ENCODE measurements at regions not wholly inside any gene's neighbourhood (a gene's known extent, or its start where the extent isn't known, plus 50 kb on each side); places are given as distances from the start of the nearest gene placed in this dataset.
"Not testable (repeated sequence)": the region's sequence is repeated elsewhere in the genome, so short reads cannot be mapped to it uniquely, and the experiment has no call there.

DNA sequence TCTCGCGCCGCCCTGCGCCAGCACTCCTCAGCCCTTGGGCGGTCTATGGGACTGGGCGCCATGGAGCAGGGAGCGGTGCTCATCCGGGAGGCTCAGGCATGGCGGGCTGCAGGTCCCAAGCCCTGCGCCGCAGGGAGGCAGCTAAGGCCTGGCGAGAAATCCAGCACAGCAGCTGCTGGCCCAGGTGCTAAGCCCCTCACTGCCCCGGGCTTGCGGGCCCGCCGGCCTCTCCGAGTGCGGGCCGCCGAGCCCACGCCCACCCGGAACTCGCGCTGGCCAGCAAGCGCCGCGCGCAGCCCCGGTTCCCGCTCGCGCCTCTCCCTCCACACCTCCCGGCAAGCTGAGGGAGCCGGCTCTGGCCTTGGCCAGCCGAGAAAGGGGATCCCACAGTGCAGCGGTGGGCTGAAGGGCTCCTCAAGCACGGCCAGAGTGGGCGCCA, 1517.2 kb downstream of the GRIK2 start:
- H3K9me3 Mint-ChIP-seq; H3K27ac Mint-ChIP-seq; H3K4me1 Mint-ChIP-seq; DNase-seq; intact Hi-C loops (cut with micrococcal nuclease); H3K27me3 Mint-ChIP-seq; H3K36me3 Mint-ChIP-seq (ENCODE audit: low read depth); H3K4me3 Mint-ChIP-seq: not testable (repeated sequence)

DNA sequence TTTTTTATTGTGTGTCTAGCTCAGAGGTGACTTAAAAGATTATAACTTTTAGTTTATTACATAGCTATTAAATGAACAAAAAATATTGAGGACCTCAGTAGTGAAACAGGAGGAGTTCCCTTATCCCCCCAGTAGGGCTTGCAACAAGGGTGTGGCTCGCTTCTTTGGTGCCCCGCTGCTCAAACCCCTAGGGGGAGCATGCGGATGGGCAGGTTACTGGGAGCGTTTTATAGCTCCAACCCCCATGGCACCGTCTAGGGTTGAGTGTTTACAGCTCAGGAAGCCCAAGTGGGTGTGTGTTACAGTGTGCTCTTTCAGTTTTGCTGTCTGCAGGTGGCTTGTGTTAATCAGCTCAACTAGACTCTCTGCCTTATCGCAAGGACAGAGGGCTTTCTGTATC, 1513.7 kb downstream of the GRIK2 start:
- Mint-ChIP-seq H3K27me3 (no peaks in the 10 kb centered on the region), H3K4me3 (no peak overlapping the region), H3K9me3 (peaks cover 8% of the 10 kb centered on the region), H3K27ac (no peak overlapping the region), H3K4me1 (no peaks in the 10 kb centered on the region), H3K36me3 (ENCODE audit: low read depth) (no peaks in the 10 kb centered on the region)
- intact Hi-C loops (cut with micrococcal nuclease) = no loop called here
- no peak for DNase-seq

DNA sequence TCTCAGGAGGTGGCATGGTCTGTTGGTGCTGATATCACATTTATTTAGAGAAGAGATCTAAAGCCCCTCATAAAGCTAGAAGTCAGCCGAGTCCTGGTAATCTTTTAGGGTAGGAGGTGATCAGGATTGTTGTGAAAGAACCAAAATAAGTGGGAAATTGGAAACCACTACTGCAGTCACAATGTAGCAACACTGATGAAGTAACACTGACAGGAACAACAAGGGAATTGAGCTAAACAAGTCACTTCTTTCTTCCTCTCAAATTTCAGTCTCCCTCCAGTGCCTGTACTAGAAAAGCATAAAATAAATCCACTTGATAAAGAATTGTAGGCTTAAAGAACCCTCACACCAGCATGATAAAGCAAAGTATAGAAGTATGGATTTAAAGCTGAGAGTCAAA, 1509.0 kb downstream of the GRIK2 start:
- DNase-seq = no peak
- Mint-ChIP-seq H3K9me3 (peaks cover 6% of the 10 kb centered on the region), H3K36me3 (ENCODE audit: low read depth) (no peaks in the 10 kb centered on the region), H3K27me3 (no peaks in the 10 kb centered on the region), H3K4me1 (no peaks in the 10 kb centered on the region), H3K27ac (no peak overlapping the region), H3K4me3 (no peak overlapping the region)
- intact Hi-C loops (cut with micrococcal nuclease) = no loop called here

DNA sequence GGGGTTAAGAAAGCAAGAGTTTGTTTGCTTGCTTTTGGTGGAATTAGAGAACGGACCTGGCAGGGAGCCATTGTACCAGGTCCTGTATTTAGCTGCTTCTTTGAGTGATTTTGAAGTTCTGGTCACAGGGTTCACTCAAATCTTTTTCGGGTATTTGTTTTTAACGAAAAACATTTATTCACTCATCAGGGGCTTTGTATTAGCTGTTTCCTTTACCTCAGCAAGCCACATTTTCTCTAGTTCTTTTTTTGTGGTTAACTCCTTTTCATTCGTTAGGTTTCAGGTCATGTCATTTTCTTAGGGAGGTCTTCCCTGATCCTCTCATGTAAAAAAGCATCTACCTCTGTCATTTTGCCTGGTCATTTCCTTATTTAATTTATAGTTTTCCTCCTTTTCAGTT, 1502.2 kb downstream of the GRIK2 start:
- intact Hi-C loops (cut with micrococcal nuclease) = no loop called here
- H3K27ac Mint-ChIP-seq = no peak overlapping the region
- no peak for DNase-seq

GRCh38 chr6:102885165-102885564, 1491.7 kb downstream of the GRIK2 start:
- H3K4me1 Mint-ChIP-seq = no peaks in the 10 kb centered on the region
- no peaks in the 10 kb centered on the region for H3K9me3 Mint-ChIP-seq
- no peaks in the 10 kb centered on the region for H3K27me3 Mint-ChIP-seq
- no peak overlapping the region for H3K4me3 Mint-ChIP-seq
- no peak overlapping the region for H3K27ac Mint-ChIP-seq
- DNase-seq = no peak
- H3K36me3 Mint-ChIP-seq (ENCODE audit: low read depth) = no peaks in the 10 kb centered on the region
- intact Hi-C loops (cut with micrococcal nuclease) = no loop called here

More for the DNA sequence above, 1502.2 kb downstream of the GRIK2 start:
- no peaks in the 10 kb centered on the region for H3K9me3 Mint-ChIP-seq
- H3K36me3 Mint-ChIP-seq (ENCODE audit: low read depth) = no peaks in the 10 kb centered on the region
- H3K4me1 Mint-ChIP-seq = no peaks in the 10 kb centered on the region
- H3K4me3 Mint-ChIP-seq = no peak overlapping the region
- no peaks in the 10 kb centered on the region for H3K27me3 Mint-ChIP-seq

DNA sequence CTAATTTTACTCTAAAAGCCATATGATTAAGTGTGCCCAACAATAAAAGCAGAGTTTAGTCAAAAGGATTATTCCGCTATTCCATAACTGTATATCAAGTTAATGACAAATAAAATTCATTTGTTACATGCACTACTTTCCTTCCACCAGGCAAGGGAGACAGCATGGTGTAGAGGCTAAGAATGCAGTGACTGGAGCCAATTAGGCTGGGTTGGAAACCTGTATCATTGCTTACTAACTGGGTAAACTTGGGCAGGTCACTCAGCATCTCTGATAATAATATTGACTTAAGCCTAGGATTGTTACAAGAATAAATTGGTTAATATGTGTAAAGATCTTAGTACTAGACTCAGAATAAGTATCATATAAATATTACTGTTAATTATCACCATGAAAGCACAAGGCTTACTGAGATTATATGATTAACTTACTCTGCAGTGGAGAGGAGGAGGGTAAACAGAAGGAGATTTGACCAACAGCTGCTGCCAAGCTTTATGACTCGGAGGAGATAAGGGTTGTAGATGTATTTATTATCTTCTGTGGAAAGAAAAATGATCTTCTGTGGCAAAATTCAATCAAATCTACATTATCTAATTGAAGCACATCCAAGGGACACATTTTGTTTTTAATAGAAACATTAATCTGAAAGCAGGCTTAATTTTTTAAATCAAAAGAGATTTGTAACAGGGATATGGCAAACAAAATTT, 1459.9 kb downstream of the GRIK2 start:
- no peaks in the 10 kb centered on the region for H3K9me3 Mint-ChIP-seq
- H3K27ac Mint-ChIP-seq = no peak overlapping the region
- DNase-seq = no peak
- no peak overlapping the region for H3K4me3 Mint-ChIP-seq
- H3K36me3 Mint-ChIP-seq (ENCODE audit: low read depth) = no peaks in the 10 kb centered on the region
- intact Hi-C loops (cut with micrococcal nuclease) = no loop called here
- no peaks in the 10 kb centered on the region for H3K27me3 Mint-ChIP-seq
- no peaks in the 10 kb centered on the region for H3K4me1 Mint-ChIP-seq

DNA sequence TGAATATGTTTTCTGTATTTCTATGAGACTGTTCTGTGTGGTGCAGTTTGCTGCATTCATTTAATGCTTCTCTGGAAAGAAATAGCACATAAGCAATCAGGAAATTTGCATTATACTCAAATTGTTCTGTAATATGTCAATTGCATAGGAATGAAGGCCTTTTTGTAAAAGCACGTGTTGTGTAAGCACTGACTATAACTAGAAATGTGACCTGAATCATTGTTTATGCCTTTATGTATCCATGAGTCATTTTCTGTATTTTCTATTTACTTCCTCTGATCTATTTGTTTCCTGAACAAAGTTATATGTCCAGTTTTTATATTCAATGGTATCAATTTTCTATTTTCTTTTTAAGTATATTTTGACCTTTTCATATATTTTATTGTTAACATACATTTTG, 1455.3 kb downstream of the GRIK2 start:
- Mint-ChIP-seq H3K36me3 (ENCODE audit: low read depth) (no peaks in the 10 kb centered on the region), H3K27ac (no peak overlapping the region), H3K9me3 (no peaks in the 10 kb centered on the region), H3K4me1 (no peaks in the 10 kb centered on the region), H3K4me3 (no peak overlapping the region), H3K27me3 (no peaks in the 10 kb centered on the region)
- intact Hi-C loops (cut with micrococcal nuclease) = no loop called here
- DNase-seq = no peak

DNA sequence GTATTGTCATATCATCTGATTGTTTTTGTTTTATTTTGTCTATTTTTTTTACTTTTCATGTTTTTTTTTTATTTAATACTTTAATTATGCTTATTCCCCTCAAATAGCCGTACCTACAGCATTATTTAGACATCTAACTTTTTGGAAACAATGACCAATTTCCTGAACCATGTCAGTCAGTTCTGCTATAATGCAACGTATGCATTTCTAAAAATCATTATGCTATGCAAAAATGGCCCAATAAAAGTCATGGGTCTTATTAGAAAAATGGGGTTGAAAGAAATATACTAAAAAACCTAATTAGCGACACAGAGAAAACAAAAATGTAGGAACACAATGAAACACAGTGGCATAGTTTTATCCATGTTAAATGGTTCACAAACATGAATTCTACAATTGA, 1454.7 kb downstream of the GRIK2 start:
- DNase-seq = no peak
- Mint-ChIP-seq H3K36me3 (ENCODE audit: low read depth) (no peaks in the 10 kb centered on the region), H3K9me3 (no peaks in the 10 kb centered on the region), H3K4me1 (no peaks in the 10 kb centered on the region), H3K27ac (no peak overlapping the region), H3K27me3 (no peaks in the 10 kb centered on the region), H3K4me3 (no peak overlapping the region)
- intact Hi-C loops (cut with micrococcal nuclease) = no loop called here

GRCh38 chr6:102841060-102841459, 1447.6 kb downstream of the GRIK2 start:
- no peak overlapping the region for H3K4me3 Mint-ChIP-seq
- no peaks in the 10 kb centered on the region for H3K9me3 Mint-ChIP-seq
- no peaks in the 10 kb centered on the region for H3K27me3 Mint-ChIP-seq
- no peak for DNase-seq
- H3K4me1 Mint-ChIP-seq = no peaks in the 10 kb centered on the region
- intact Hi-C loops (cut with micrococcal nuclease) = no loop called here
- H3K27ac Mint-ChIP-seq = no peak overlapping the region
- H3K36me3 Mint-ChIP-seq (ENCODE audit: low read depth) = no peaks in the 10 kb centered on the region

GRCh38 chr6:102832021-102832420, 1438.5 kb downstream of the GRIK2 start:
- Mint-ChIP-seq H3K9me3 (no peaks in the 10 kb centered on the region), H3K4me3 (no peak overlapping the region), H3K4me1 (no peaks in the 10 kb centered on the region), H3K36me3 (ENCODE audit: low read depth) (no peaks in the 10 kb centered on the region), H3K27ac (no peak overlapping the region), H3K27me3 (no peaks in the 10 kb centered on the region)
- DNase-seq = no peak
- intact Hi-C loops (cut with micrococcal nuclease) = no loop called here

DNA sequence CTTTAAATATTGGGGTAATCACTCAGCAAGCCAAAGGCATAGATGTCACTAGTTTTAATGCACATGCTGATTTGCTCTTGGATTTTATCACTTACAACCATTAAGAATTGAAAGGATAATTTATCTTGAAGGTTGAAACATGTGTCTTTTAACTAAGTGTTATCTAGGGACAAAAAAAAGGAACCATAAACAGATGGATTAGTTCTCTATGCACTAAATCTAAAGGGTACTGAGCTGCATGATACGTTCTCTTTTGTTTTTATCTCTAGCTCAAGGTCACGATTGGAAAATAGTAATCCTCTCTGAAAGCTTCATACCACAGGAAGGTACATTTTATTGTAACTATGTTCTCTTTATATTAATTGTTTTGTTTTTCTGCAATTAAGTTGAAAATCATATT, 1426.6 kb downstream of the GRIK2 start:
- no peak overlapping the region for H3K4me3 Mint-ChIP-seq
- H3K27me3 Mint-ChIP-seq = no peaks in the 10 kb centered on the region
- no peaks in the 10 kb centered on the region for H3K9me3 Mint-ChIP-seq
- DNase-seq = no peak
- intact Hi-C loops (cut with micrococcal nuclease) = no loop called here
- H3K27ac Mint-ChIP-seq = no peak overlapping the region
- no peaks in the 10 kb centered on the region for H3K36me3 Mint-ChIP-seq (ENCODE audit: low read depth)
- no peaks in the 10 kb centered on the region for H3K4me1 Mint-ChIP-seq

DNA sequence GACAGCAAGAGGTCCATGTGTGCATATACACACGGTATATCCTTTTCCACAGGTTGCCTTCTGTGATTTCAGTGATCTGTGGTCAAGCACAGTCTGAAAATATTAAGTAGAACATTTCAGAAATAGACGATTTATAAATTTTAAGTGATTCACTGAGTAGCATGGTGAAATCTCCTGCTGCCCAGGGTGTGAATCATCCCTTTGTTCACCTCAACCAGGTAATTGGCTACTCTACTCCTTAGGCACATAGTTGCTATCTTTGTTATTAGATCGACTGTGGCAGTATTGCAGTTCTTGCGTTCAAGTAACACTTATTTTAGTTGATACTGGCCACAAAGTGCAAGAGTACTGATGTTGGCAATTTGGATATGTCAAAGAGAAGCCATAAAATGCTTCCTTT, 1421.7 kb downstream of the GRIK2 start:
- no peaks in the 10 kb centered on the region for H3K27me3 Mint-ChIP-seq
- H3K4me3 Mint-ChIP-seq = no peak overlapping the region
- intact Hi-C loops (cut with micrococcal nuclease) = no loop called here
- no peak for DNase-seq
- H3K27ac Mint-ChIP-seq = no peak overlapping the region
- H3K4me1 Mint-ChIP-seq = no peaks in the 10 kb centered on the region
- H3K9me3 Mint-ChIP-seq = no peaks in the 10 kb centered on the region
- no peaks in the 10 kb centered on the region for H3K36me3 Mint-ChIP-seq (ENCODE audit: low read depth)

- Mint-ChIP-seq H3K27ac (no peak overlapping the region), H3K27me3 (no peaks in the 10 kb centered on the region), H3K4me3 (no peak overlapping the region), H3K4me1 (no peaks in the 10 kb centered on the region), H3K9me3 (no peaks in the 10 kb centered on the region), H3K36me3 (ENCODE audit: low read depth) (no peaks in the 10 kb centered on the region)
- intact Hi-C loops (cut with micrococcal nuclease) = no loop called here
- DNase-seq = no peak
Measured at GRCh38 chr6:102813489-102814275, 1420.2 kb downstream of the GRIK2 start.

GRCh38 chr6:102812242-102812641, 1418.7 kb downstream of the GRIK2 start:
- DNase-seq = no peak
- H3K9me3 Mint-ChIP-seq = peaks cover 3% of the 10 kb centered on the region
- no peaks in the 10 kb centered on the region for H3K27me3 Mint-ChIP-seq
- no peaks in the 10 kb centered on the region for H3K4me1 Mint-ChIP-seq
- no peaks in the 10 kb centered on the region for H3K36me3 Mint-ChIP-seq (ENCODE audit: low read depth)
- no peak overlapping the region for H3K4me3 Mint-ChIP-seq
- H3K27ac Mint-ChIP-seq = no peak overlapping the region
- intact Hi-C loops (cut with micrococcal nuclease) = no loop called here
